ENCODE measurements at regions not wholly inside any gene's neighbourhood (a gene's known extent, or its start where the extent isn't known, plus 50 kb on each side); places are given as distances from the start of the nearest gene placed in this dataset.

- no peak for TF ChIP-seq CTCF (IDR thresholded peaks at IDR 0.05)
- no peak for TF ChIP-seq POLR2A (IDR thresholded peaks at IDR 0.05)
Measured at GRCh38 chr5:125581311-125581710, 834.9 kb upstream of the ZNF608 start.
